Fibroblast of mammary gland (primary cell): ENCODE measurements at regions not wholly inside any gene's neighbourhood (a gene's known extent, or its start where the extent isn't known, plus 50 kb on each side); places are given as distances from the start of the nearest gene placed in this dataset.

Source experiments
- DNase-seq: peaks from one replicate; pipeline ENCODE4 v3.0.0-alpha.2; 2010; ENCODE audit warnings: low read depth
- H3K4me3 ChIP-seq: 2 replicates; pipeline ENCODE4 v1.5.1; 2011; ENCODE audit warnings: low read depth, mild to moderate bottlenecking, low read length, moderate library complexity; ENCODE audit not compliant: control insufficient read depth
- CTCF ChIP-seq: conservative IDR thresholded peaks from 2 replicates; pipeline ENCODE4 v1.5.1; 2011; ENCODE audit warnings: low read depth, low read length, inconsistent platforms; ENCODE audit not compliant: control insufficient read depth, insufficient read depth

GRCh38 chr2:109070290-109070689 lies 58.7 kb upstream of the SH3RF3 start:
- H3K4me3 ChIP-seq = no peak overlapping the region
- DNase-seq = no peak
- no peak for TF ChIP-seq CTCF

- no peak overlapping the region for H3K4me3 ChIP-seq
- DNase-seq = peak; percentile 11
- TF ChIP-seq CTCF = no peak
Measured at GRCh38 chr2:109069331-109070194, 59.4 kb upstream of the SH3RF3 start.

GRCh38 chr2:109068811-109069210 lies 60.2 kb upstream of the SH3RF3 start:
- H3K4me3 ChIP-seq = no peak overlapping the region
- no peak for DNase-seq
- no peak for TF ChIP-seq CTCF

GRCh38 chr2:109067631-109068125 lies 61.3 kb upstream of the SH3RF3 start:
- DNase-seq = no peak
- no peak for TF ChIP-seq CTCF
- no peak overlapping the region for H3K4me3 ChIP-seq

GRCh38 chr2:109066917-109067597 lies 61.9 kb upstream of the SH3RF3 start:
- no peak for TF ChIP-seq CTCF
- no peak overlapping the region for H3K4me3 ChIP-seq
- DNase-seq = no peak

GRCh38 chr2:109066501-109066900 lies 62.5 kb upstream of the SH3RF3 start:
- H3K4me3 ChIP-seq = no peak overlapping the region
- DNase-seq = no peak
- TF ChIP-seq CTCF = no peak
